GM19025 (cell line): ENCODE measurements at regions not wholly inside any gene's neighbourhood (a gene's known extent, or its start where the extent isn't known, plus 50 kb on each side); places are given as distances from the start of the nearest gene placed in this dataset.

ENCODE experiments used
- ATAC-seq: cut with Tn5 transposase; IDR thresholded peaks from one replicate; pipeline ENCODE4 v1.9.1; 2021; ENCODE audit warnings: mild to moderate bottlenecking, low read depth, moderate library complexity; ENCODE audit not compliant: unreplicated experiment

DNA sequence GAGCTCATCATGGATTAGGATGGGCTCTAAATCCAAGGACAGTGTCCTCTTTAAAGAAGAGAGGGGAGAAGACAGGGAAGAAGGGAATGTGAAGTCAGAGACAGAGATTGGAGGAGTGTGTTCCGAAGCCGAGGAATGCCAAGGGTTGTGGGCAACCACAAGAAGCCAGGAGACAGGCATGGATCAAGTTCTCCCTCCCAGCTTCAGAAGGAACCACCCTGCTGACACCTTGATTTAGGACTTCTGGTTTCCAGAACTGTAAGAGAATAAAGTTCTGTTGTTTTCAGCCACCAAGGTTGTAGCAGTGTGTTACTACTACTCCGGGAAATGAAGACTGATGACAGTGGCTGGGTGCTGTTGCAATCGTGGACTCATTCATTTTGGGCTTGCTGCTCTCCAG, 120.1 kb downstream of the RPS12 start:
- ATAC-seq: no peak

- no peak for ATAC-seq
Observed at GRCh38 chr6:132936646-132937045, 122.3 kb downstream of the RPS12 start.

GRCh38 chr6:132937466-132937906, 123.1 kb downstream of the RPS12 start:
- ATAC-seq: no peak

DNA sequence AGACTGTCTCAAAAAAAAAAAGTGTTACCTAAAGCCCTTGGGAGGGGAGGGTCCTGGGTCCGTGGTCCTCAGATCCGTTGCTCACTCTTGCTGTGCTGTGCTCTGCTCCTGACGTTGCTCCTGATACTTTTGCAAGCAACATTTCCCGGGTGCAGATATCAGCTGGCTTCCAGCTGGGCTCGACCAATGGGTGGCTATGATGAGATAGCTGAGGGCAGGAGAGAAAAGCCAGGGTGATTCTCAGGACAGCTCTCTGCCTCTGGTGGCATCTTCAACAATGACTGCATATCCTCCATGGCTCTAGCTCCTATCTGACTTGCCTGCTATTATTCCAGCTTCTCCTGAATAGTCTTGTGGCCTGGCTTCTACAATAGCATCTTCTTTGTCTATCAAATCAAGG, 134.5 kb downstream of the RPS12 start:
- ATAC-seq: no peak

GRCh38 chr6:132950566-132950965, 136.2 kb downstream of the RPS12 start:
- ATAC-seq: no peak

- ATAC-seq: no peak
Observed at GRCh38 chr6:132952031-132952867, 137.9 kb downstream of the RPS12 start.

DNA sequence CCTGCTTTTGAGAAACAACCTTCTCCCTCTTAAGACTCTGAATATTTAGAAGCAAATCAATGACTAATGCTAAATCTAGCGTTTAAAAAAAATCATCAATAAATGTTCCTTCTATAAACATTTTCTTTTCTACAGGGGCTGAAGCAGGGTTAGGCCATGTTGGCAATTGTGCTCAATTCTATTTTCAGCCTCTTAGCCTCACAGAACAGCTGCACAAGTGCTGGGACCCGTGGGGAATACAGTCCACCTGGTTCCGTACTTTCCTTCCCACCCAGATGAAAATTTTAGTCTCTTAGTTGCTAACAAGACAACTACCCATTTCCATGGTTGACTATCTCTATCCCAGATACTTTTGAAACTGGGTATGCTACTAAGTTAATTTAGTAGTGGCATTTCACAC, 138.6 kb downstream of the RPS12 start:
- no peak for ATAC-seq

- ATAC-seq: no peak
Observed at GRCh38 chr6:132954222-132954621, 139.9 kb downstream of the RPS12 start.

- no peak for ATAC-seq
Observed at GRCh38 chr6:132954936-132955335, 140.6 kb downstream of the RPS12 start.

DNA sequence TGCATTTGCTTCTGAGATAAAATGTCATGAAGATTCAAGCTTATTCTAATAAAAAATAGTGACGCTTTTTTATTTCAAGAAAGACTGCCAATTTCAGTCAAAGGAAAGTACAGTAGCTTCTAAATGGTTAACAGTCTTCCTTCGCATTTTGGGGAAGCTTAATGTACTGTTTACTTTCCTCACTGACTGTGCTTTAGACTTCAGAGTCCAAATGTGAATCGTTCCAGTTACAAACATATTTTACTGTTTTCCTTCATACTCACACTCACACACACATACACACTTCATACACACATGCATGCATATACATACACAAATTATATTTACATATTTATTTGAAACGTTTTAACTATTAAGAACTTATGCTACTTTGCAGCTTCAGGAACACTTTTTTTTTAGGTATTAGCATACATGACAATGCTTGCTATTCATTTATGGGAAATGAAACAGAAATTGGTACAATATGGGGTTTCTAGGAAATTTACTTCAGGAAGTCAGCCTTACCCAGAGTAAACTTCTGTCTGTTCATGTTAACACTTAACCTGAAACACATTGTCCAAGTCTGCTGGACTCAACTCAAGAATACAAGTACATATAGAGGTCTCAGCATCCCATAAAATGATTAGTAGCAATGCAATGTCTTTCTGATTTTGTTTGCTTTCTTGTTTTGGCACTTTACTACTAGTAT, 145.4 kb downstream of the RPS12 start:
- ATAC-seq: no peak

- ATAC-seq: no peak
Observed at GRCh38 chr6:132960720-132961119, 146.4 kb downstream of the RPS12 start.

GRCh38 chr6:132961122-132961521, 146.8 kb downstream of the RPS12 start:
- no peak for ATAC-seq

- no peak for ATAC-seq
Observed at GRCh38 chr6:132961610-132962009, 147.2 kb downstream of the RPS12 start.

DNA sequence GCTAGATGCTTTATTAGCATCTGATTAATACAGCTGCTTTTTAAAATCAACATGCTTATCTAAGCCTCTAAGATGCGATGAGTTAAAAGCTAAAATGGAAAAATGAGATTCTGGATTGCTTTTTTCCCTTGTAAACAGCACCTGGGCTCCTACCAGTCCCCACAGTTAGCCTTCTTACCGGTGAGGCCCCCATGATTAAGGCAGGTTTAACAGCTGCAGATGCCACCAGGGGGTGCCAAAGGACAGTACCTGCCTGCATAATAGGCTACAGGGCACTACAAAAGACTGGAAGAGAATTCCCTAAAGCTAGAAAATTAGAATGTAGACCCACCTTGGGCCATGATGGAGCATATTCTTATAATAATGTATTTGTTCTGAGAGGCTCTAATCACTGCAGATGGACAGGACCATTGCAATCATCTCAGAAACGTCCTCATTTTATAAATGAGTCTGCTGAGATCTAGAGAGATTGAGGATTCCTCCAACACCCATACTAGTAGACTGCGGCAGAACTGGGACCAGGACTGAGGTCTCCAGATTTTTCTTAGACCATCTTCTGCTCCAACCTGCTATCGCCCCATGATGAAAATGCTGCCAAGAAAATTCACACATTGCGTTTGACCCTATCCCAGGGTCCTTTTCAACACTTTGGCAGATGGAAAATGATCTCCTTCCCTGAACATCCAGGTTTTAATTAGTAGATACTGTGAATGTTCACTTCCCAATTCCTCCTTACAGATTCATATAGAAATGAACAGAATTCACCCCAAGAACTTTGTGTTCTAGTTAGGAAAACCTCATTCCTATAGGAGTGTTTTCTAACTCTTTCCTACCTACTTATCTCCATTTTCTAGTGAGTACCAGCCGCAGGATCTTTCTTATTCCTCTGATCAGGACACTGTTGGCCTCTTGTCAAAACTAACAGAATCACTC, 148.8 kb downstream of the RPS12 start:
- ATAC-seq: peak; percentile 70

DNA sequence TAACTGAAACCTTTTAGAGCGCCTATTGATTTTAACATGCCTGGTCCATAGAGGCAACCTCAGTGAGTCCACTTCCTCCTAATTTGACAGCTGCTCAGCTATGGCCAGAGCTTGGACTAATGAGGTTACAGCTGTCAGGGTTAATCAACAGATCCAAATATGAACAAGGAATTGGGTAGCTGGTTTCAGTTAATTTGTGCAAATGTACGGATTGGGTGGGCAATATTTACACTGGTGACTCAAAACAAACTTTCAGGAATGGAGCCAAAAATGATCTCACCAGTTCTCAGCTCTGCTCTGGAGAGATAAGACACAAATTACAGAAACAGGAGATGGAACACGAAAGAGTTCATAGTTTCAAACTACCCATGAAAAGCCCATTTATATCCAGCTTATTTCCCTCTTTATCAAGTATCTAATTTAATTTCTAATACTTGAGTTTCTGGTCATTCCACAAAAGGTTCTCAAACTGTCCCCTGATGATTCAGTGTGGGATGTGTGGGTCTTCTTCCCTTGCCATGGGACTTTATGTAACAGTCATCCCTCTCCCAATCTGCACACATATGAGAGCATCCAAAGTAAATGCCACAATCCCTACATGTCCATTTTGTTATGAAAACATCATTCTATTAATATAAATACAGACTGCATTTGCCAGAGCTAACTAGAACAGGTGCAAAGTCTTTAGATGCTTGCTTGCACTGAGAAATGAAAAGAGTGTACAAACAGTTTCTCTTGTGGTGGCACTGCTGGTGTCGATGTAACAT, 149.9 kb downstream of the RPS12 start:
- no peak for ATAC-seq

- ATAC-seq: no peak
Observed at GRCh38 chr6:132964868-132965382, 150.6 kb downstream of the RPS12 start.

DNA sequence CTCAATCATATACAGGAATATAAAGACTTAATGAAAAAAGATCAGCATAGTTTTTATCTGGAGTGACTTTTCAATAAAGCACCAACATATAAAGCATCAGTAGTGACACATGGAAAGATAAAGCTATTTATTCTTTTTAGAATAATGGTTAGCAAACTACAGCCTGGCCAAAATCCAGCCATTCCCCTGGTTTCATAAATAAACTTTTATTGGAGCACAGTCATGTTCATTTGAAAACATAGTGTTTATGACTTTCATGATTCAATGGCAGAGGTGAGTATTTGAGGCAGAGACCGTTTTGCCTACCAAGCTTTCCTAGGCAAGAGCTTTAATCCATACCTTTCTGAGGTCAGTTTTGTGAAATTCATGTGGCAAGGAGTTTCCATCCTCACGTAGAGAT, 153.5 kb downstream of the RPS12 start:
- ATAC-seq: no peak

- ATAC-seq: no peak
Observed at GRCh38 chr6:132968419-132968950, 154.1 kb downstream of the RPS12 start.

DNA sequence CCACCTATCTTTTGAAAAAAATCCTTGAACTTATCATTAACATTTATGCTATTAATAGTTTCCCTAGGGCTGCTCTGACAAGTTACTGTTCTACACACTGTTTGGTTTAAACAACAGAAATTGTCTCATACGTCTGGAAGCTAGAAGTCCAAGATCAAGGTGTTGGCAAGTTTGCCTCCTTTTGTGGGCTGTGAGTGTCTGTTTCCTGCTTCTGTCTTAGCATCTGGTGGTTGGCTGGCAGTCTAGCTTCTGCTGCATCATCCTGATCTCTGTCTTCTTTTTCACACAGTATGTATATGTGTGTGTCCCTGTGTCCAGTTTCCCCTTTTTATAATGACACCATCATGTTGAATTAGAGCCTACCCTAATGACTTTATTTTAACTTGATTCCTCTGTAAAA, 154.8 kb downstream of the RPS12 start:
- no peak for ATAC-seq

- no peak for ATAC-seq
Observed at GRCh38 chr6:132971676-132972075, 157.3 kb downstream of the RPS12 start.
